Suprapubic skin (tissue), 4 donors: ENCODE measurements at regions not wholly inside any gene's neighbourhood (a gene's known extent, or its start where the extent isn't known, plus 50 kb on each side); places are given as distances from the start of the nearest gene placed in this dataset.

ENCODE experiments used
- DNase-seq, 2 donors: peaks; one replicate each; pipeline ENCODE4 v3.0.0-alpha.2; 2019; ENCODE audit warnings: low spot score in 2 of 2
- H3K27ac ChIP-seq: fragments of 200-600 bp; sonication (generic); one replicate; pipeline ENCODE4 v1.5.1; 2019
- H3K27me3 ChIP-seq: fragments of 200-600 bp; sonication (generic); one replicate; pipeline ENCODE4 v1.5.1; 2019
- H3K36me3 ChIP-seq: fragments of 200-600 bp; sonication (generic); one replicate; pipeline ENCODE4 v1.5.1; 2019
- H3K4me1 ChIP-seq: fragments of 200-600 bp; sonication (generic); one replicate; pipeline ENCODE4 v1.5.1; 2019
- H3K4me3 ChIP-seq: fragments of 200-600 bp; sonication (generic); one replicate; pipeline ENCODE4 v1.5.1; 2019; ENCODE audit warnings: mild to moderate bottlenecking
- H3K9me3 ChIP-seq: fragments of 200-600 bp; sonication (generic); one replicate; pipeline ENCODE4 v1.5.1; 2019
- EP300 ChIP-seq: sonication (generic); formaldehyde crosslinking; IDR thresholded peaks from one replicate; pipeline ENCODE4 v1.6.1; 2017; ENCODE audit warnings: antibody characterized with exemption
- POLR2A ChIP-seq, 2 donors: fragments of 450-650 bp; IDR thresholded peaks; one replicate each; pipeline ENCODE4 v1.6.1; 2017; ENCODE audit warnings: antibody characterized with exemption in 2 of 2, mild to moderate bottlenecking in 2 of 2, moderate library complexity in 2 of 2
- POLR2AphosphoS5 ChIP-seq, 3 donors: sonication (generic); formaldehyde crosslinking; IDR thresholded peaks; one replicate each; pipeline ENCODE4 v1.6.1; 2017; ENCODE audit warnings: antibody characterized with exemption in 3 of 3
- WGBS: methylation state at CpG from one replicate; pipeline ENCODE4 v1.1.5; 2018; 5-methylcytosine and 5-hydroxymethylcytosine counted together
- TF ChIP-seq, protein P1 (sequence below), 2 donors: fragments of 200-600 bp in 1 of 2; fragments of 450-650 bp in 1 of 2; sonication (generic) in 1 of 2; IDR thresholded peaks; one replicate each; pipeline ENCODE4 v1.5.1; 2016 to 2019; ENCODE audit warnings: antibody characterized with exemption in 2 of 2, mild to moderate bottlenecking in 1 of 2, moderate library complexity in 1 of 2

GRCh38 chr2:34998741-34999140 is 1356.8 kb upstream of the CRIM1 start:
- no peak for DNase-seq
- Histone ChIP-seq H3K27me3 (no peaks in the 10 kb centered on the region), H3K9me3 (no peaks in the 10 kb centered on the region), H3K27ac (no peak overlapping the region), H3K4me3 (no peak overlapping the region), H3K4me1 (no peaks in the 10 kb centered on the region), H3K36me3 (no peaks in the 10 kb centered on the region)
- TF ChIP-seq, protein P1, sequence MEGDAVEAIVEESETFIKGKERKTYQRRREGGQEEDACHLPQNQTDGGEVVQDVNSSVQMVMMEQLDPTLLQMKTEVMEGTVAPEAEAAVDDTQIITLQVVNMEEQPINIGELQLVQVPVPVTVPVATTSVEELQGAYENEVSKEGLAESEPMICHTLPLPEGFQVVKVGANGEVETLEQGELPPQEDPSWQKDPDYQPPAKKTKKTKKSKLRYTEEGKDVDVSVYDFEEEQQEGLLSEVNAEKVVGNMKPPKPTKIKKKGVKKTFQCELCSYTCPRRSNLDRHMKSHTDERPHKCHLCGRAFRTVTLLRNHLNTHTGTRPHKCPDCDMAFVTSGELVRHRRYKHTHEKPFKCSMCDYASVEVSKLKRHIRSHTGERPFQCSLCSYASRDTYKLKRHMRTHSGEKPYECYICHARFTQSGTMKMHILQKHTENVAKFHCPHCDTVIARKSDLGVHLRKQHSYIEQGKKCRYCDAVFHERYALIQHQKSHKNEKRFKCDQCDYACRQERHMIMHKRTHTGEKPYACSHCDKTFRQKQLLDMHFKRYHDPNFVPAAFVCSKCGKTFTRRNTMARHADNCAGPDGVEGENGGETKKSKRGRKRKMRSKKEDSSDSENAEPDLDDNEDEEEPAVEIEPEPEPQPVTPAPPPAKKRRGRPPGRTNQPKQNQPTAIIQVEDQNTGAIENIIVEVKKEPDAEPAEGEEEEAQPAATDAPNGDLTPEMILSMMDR (IDR thresholded peaks at IDR 0.05): no peak
- TF ChIP-seq EP300: no peak
- no peak for TF ChIP-seq POLR2A (IDR thresholded peaks at IDR 0.05)
- TF ChIP-seq POLR2AphosphoS5 (IDR thresholded peaks at IDR 0.05): no peak
- 57% methylated on average over 5 of the region's 5 CpGs for WGBS

DNA sequence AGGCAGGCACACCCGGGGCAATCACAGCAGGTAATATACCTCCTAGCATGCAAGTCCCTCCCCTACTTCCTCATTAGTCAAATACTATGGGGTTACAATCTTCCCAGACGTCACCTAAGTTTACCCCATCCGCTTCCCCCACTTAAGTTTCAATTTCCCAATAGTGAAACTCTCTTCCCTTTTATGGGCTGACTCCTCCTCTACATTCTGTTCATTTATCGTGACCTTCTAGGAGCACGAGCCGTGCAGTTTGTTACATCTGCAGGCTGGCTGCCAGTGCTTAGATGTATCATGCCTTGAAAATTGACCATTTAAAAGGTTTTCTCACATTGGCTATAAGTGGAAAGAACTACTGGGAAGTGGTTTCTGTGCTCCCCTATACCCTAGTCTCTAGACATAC is 1357.8 kb upstream of the CRIM1 start:
- H3K27ac ChIP-seq: no peak overlapping the region
- H3K36me3 ChIP-seq: no peaks in the 10 kb centered on the region
- TF ChIP-seq EP300 (no peak), POLR2A (IDR thresholded peaks at IDR 0.05) (no peak), POLR2AphosphoS5 (IDR thresholded peaks at IDR 0.05) (no peak)
- TF ChIP-seq, protein P1 (IDR thresholded peaks at IDR 0.05): no peak
- no peaks in the 10 kb centered on the region for H3K4me1 ChIP-seq
- H3K9me3 ChIP-seq: no peaks in the 10 kb centered on the region
- no peaks in the 10 kb centered on the region for H3K27me3 ChIP-seq
- H3K4me3 ChIP-seq: no peak overlapping the region
- whole genome bisulfite sequencing: 82% methylated on average over 6 of the region's 6 CpGs
- DNase-seq: no peak

DNA sequence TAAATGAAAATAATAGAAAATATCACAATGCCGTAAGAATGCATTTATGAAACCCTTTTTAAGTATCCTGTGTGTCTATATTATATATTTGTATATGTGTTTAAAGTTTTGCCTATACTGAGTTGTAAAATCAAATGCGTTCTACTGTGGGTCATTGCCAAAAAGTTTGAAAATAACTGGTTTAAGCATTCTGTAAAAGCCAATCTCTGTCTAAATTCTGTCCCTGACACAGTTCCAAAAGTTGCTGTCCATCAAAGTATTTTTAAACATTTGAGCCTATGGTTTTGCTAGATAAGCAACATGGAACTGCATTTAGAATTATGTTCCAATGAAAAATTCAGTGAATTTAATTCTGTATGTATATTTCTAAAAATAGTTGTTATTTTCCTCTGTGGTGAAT is 1360.4 kb upstream of the CRIM1 start:
- Histone ChIP-seq H3K27me3 (no peaks in the 10 kb centered on the region), H3K4me1 (no peaks in the 10 kb centered on the region), H3K4me3 (no peak overlapping the region), H3K36me3 (no peaks in the 10 kb centered on the region), H3K27ac (no peak overlapping the region), H3K9me3 (no peaks in the 10 kb centered on the region)
- WGBS: 35% methylated on average over 2 of the region's 2 CpGs
- DNase-seq: no peak
- TF ChIP-seq, protein P1 (IDR thresholded peaks at IDR 0.05): no peak
- TF ChIP-seq EP300: no peak
- no peak for TF ChIP-seq POLR2AphosphoS5 (IDR thresholded peaks at IDR 0.05)
- TF ChIP-seq POLR2A (IDR thresholded peaks at IDR 0.05): no peak

- TF ChIP-seq, protein P1 (IDR thresholded peaks at IDR 0.05): no peak
- TF ChIP-seq POLR2A (IDR thresholded peaks at IDR 0.05) (no peak), POLR2AphosphoS5 (IDR thresholded peaks at IDR 0.05) (no peak), EP300 (no peak)
- Histone ChIP-seq H3K9me3 (no peaks in the 10 kb centered on the region), H3K36me3 (no peaks in the 10 kb centered on the region), H3K4me1 (no peaks in the 10 kb centered on the region), H3K27ac (no peak overlapping the region), H3K4me3 (no peak overlapping the region), H3K27me3 (no peaks in the 10 kb centered on the region)
- DNase-seq: no peak
- WGBS: 95% methylated on average over 24 of the region's 24 CpGs
Observed at GRCh38 chr2:34991508-34992274, 1363.9 kb upstream of the CRIM1 start.

DNA sequence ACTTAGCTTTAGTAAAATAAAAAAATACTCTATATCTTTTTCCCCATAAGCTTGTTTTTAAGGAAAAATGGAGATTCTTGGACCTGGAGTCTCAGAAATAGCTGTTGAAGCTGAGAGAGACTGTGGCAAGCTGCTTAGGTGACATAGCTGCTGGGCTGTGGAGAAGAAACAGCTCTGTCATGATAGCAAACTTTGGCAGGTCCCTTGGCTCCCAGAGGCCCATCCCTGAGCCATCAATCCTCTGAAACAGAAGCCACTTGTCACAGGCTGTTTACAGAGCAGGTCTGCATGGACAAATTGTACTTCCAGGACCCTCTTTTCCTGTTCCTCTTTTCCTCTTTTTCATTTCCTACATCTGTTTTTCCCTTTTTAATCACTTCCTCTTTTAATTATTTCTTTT is 1370.1 kb upstream of the CRIM1 start:
- no peak for DNase-seq
- Histone ChIP-seq H3K27ac (no peak overlapping the region), H3K36me3 (no peaks in the 10 kb centered on the region), H3K9me3 (no peaks in the 10 kb centered on the region), H3K4me1 (no peaks in the 10 kb centered on the region), H3K4me3 (no peak overlapping the region), H3K27me3 (no peaks in the 10 kb centered on the region)
- TF ChIP-seq POLR2AphosphoS5 (IDR thresholded peaks at IDR 0.05): no peak
- TF ChIP-seq, protein P1 (IDR thresholded peaks at IDR 0.05): no peak
- TF ChIP-seq POLR2A (IDR thresholded peaks at IDR 0.05): no peak
- TF ChIP-seq EP300: no peak
